ENCODE measurements at regions not wholly inside any gene's neighbourhood (a gene's known extent, or its start where the extent isn't known, plus 50 kb on each side); places are given as distances from the start of the nearest gene placed in this dataset.
"Not testable (repeated sequence)": the region's sequence is repeated elsewhere in the genome, so short reads cannot be mapped to it uniquely, and the experiment has no call there.

GRCh38 chr5:135110785-135111596 lies 77.0 kb upstream of the PITX1 start:
- no peak for DNase-seq

GRCh38 chr5:135108992-135109391 lies 75.0 kb upstream of the PITX1 start:
- DNase-seq, result no peak

- no peak for DNase-seq
Observed at GRCh38 chr5:135108569-135108968, 74.5 kb upstream of the PITX1 start.

- DNase-seq, result no peak
Observed at GRCh38 chr5:135107986-135108385, 74.0 kb upstream of the PITX1 start.

DNA sequence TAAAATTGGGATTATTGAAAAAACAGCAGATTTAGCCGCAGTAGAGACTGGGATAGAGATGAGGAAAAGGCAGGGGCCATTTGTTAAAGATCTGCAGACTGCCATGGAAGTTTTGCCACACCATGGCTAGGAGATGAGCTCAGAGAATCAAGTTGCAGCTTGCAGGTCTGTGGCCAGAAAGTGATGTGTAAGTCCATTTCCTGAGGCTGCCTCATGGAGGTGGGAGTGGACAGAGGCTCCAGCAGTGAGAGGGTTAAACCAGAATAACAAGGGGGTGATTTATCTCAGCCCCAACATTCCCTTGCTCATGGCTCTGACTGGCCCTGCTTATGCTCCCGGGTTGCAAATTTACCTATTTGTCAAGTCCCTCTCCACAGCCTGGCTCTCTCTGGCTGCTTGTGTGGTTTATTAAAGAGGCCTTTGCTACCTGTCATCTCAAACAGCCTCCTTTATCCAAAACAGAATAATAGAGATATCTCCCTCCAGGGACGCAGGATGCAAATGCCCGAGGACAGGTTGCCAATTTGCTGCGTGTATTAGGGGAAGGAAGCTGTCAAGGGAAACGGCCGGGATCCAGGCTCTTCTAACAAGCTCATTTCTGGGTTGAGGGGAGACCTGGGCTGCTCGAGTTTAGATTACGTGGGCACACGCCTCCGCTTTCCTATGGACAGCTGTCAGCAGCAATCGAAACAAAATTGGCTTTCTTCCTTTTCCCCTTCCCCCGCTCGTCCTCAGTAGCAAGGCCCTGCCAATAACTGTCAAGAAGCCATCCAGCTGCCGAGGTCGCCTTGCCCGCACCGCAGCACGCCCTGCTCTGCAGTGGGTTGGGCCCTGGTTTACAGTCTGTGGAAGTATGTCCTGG lies 72.8 kb upstream of the PITX1 start:
- no peak for DNase-seq

DNA sequence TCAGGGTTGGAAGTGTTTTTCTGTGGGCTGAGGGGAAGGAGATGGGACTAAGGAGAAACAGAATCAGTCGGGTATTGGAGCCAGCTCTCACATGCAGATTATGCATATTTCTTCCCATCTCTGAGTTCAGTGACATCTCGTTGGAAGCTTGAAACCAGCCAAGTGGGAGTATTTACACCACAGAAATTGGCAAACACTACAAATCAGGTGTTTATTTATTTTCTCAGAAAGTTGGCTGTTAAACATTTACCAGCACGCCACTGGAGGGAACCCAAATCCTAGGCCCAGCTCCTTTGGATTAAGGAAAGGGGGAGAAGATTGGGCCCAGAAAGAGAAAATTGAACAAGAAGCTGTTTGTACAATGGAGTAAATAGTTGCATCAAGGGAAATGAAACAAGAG lies 72.1 kb upstream of the PITX1 start:
- DNase-seq, result no peak

DNA sequence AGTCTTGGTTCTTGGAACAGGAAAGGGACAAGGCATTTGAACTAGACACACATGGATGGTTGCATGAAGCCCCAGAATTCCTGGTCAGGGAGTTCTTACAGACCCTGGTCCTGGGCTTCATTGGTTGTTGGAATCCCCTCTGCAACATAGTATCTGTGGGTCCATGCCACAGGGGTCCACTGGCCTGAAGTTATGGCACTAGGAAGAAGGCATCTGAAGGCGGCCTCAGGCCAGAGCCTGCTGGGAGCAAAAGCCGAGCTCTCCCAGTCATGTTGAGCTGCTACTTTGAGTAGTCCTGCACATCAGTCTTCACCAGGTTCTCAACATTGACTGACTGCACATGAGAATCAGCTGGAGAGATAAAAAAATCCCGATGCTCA lies 71.1 kb upstream of the PITX1 start:
- no peak for DNase-seq

- DNase-seq, result no peak
Observed at GRCh38 chr5:135103575-135103853, 69.5 kb upstream of the PITX1 start.

DNA sequence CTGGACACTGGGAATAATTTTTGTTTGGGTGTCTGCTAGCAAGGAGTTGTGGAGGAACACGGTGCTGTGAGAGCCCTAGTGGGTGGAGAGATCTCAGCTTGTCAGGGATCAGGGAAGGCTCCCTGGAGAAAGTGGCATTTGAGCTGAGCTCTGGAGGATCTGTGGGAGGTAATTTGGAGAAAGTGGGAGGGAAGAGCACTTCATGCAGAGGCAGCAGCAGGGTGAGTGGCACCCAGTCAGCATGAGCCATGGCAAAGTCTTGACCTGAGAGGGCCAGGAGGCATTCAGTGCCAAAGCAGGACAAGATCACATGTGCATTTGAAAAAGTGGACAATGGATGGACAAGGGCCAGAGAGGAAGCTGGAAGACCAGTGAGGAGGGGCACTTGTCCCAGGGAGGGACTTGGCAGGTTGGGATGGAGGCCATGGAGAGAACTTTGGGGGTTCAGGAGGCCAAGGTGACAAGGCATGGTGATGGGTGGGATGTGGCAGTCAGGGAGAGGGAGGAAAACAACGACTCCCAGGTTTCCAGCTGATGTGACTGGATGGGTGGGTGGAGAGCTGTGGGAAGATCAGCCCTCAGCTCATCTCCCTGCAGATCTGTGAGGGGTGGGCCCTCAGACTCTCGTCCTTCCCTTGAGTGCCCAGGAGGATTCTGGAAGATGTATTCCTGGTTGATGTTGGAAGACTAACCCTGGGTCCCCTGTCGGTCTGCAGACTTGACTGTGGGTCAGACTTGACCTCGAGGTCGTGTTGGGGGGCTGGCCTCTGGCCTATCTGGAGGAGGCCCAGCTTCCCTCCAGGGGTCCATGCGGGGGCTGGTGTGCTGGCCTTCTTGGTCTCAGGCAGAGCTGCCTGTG lies 68.9 kb upstream of the PITX1 start:
- DNase-seq, result no peak

- DNase-seq, result no peak
Observed at GRCh38 chr5:135100431-135100830, 66.4 kb upstream of the PITX1 start.

- no peak for DNase-seq
Observed at GRCh38 chr5:135100011-135100410, 66.0 kb upstream of the PITX1 start.

DNA sequence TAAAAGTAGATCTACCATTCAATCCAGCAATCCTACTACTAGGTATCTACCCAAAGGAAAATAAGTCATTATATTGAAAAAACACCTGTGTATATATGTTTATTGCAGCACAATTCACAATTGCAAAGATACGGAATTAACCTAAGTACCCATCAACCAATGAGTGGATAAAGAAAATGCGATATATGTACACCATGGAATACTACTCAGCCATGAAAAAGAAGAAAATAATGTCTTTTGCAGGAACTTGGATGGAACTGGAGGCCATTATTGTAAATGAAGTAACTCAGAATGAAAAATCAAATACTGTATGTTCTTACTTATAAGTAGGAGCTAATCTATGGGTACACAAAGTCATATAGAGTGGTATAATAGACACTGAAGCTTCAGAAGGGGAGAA lies 63.4 kb upstream of the PITX1 start:
- no peak for DNase-seq

DNA sequence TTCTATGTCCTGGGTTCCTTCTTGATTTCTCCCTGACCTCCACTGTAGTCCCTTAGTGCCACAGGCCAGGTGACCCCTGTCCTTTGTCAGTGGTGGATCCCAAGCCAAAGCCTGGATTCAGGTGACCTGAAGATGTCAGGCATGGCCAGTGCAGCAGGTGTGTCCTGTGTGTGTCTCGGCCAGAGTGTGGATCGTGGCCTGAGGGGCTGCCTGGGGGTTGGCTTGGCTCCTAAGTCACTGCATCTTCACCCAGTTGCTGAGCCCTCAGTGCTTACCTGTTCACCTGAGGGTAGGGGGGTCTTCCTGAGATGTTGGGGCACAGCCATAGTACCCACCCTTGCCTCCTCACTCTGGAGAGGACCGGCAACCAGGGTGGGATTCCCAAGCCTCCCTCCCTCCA lies 61.8 kb upstream of the PITX1 start:
- no peak for DNase-seq

- DNase-seq, result no peak
Observed at GRCh38 chr5:135095052-135095715, 61.2 kb upstream of the PITX1 start.

DNA sequence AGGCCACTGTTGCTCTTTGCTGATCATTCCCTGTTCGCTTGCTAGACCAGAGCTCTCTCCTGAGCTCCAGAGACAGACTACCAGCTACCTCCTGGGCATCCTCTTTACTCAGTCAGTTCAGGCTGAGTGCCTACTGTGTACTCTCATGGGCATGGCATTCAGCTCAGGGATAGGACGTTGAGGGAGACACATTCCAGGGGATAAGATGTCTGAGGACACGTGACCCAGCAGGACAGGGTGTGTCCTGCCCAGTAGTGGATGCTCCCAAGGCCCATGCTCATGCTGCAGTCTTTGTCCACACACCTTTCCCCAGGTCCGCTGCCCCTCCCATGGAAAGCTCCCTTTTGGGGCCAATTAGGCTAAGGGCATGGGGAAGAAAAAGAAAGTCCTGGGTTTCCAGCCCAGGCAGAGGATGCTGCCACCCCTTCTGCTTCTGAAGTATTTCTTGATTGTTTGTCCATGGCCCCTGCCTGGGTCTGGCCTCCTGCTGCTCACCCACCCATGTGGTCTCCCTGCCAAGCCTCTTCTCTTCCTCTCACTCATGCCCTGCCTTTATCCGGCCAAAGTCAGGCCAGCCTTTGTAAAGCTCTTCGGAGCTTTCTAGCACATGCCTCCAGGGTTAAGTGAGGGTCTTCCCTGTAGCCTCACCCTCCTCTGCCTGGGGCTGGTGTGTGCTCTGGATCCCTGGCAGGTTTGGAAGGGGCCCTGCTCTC lies 60.5 kb upstream of the PITX1 start:
- DNase-seq, result no peak

GRCh38 chr5:135093483-135093882 lies 59.5 kb upstream of the PITX1 start:
- DNase-seq, result not testable (repeated sequence)

DNA sequence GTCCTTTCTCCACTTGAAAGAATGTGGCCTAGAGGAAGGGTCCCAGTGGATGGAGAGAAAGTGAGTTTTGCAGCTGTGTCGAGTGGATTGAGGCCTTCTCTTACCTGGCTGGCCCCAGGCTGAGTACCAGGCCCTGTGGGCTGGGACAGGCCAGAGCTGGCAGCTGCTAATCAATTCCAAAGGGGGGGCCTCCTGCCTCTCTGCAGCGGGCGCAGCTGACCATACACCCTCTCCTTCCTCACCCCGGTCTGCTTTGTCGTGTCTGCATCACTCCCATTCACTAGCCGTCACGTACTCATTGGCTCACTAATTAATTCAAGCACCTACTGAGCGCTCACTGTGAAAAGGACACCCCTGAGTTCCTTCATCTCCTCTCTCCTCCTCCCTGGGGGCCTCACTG lies 58.4 kb upstream of the PITX1 start:
- no peak for DNase-seq

DNA sequence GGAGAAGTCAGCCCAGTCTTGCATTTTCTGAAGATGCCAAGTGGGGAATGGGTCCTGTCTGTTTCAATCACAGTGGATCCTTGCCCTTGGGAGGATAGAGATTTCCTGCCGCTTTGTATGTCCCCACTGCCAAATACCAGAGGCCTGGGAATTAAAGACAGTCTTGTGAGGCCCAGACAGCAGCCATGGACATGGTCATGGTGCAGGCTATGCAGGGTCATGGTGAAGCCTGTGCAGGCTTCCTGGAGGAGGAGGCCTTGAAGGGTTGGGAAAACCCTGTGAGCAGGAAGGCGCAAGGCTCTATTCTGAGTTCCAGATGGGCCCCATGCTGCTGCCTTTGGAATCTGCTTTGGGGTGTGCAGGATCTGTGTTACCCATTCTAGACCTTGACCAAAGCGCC lies 57.3 kb upstream of the PITX1 start:
- DNase-seq, result no peak

DNA sequence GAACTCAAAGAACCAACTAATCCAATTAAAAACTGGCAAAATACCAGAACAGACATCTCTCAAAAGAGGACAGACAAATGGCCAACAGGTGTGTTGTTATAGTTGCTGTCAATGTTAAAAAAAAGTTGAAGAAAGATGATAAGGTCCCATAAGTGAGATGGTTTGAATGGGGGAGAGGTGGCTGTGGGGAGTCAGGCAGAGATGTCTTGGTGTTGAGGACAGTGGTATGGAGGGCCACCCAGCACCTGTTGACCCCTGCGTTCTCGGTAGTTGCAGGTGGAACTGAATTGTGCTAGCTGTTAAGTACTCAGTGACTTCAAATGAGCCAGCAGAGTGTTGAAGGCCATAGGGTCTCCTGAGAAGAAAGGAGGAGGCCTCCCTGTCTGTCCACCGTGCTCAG lies 55.9 kb upstream of the PITX1 start:
- no peak for DNase-seq

GRCh38 chr5:135088911-135089310 lies 54.9 kb upstream of the PITX1 start:
- no peak for DNase-seq

DNA sequence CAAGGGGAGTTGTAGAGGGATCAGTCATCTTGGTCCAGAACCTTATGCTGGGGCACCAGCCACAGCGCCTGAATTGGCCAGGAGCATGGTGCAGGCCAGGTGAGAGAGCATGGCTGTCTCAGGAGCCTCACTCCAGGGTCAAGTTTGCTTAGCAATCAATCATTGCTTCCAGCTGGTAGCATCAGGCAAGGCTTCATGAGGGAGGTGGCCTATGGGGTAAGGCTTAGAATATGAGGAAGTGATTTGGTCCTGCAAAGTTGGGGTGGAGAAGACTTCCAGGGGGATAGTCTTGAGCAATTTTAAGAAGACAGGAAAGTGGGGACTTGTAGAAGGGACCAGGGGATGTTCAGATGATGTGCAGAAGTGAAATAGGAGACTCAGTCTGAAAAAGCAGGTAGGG lies 53.9 kb upstream of the PITX1 start:
- no peak for DNase-seq

Data from activated CD4-positive, alpha-beta T cell treated with anti-CD3 and anti-CD28 coated beads, Interleukin-2, amount 50 U/mL, for 48 hours (primary cell).